Breast epithelium (tissue), 3 donors: ENCODE measurements at regions not wholly inside any gene's neighbourhood (a gene's known extent, or its start where the extent isn't known, plus 50 kb on each side); places are given as distances from the start of the nearest gene placed in this dataset.

ENCODE experiments used
- POLR2AphosphoS5 ChIP-seq, 3 donors: sonication (generic); formaldehyde crosslinking; IDR thresholded peaks; one replicate each; pipeline ENCODE4 v1.6.1; 2017; ENCODE audit warnings: antibody characterized with exemption in 3 of 3
- TF ChIP-seq, protein P1 (sequence below), 3 donors: fragments of 450-650 bp; IDR thresholded peaks; one replicate each; pipeline ENCODE4 v1.5.1; 2016 to 2017; ENCODE audit warnings: antibody characterized with exemption in 3 of 3, mild to moderate bottlenecking in 3 of 3, moderate library complexity in 3 of 3

- TF ChIP-seq, protein P1, sequence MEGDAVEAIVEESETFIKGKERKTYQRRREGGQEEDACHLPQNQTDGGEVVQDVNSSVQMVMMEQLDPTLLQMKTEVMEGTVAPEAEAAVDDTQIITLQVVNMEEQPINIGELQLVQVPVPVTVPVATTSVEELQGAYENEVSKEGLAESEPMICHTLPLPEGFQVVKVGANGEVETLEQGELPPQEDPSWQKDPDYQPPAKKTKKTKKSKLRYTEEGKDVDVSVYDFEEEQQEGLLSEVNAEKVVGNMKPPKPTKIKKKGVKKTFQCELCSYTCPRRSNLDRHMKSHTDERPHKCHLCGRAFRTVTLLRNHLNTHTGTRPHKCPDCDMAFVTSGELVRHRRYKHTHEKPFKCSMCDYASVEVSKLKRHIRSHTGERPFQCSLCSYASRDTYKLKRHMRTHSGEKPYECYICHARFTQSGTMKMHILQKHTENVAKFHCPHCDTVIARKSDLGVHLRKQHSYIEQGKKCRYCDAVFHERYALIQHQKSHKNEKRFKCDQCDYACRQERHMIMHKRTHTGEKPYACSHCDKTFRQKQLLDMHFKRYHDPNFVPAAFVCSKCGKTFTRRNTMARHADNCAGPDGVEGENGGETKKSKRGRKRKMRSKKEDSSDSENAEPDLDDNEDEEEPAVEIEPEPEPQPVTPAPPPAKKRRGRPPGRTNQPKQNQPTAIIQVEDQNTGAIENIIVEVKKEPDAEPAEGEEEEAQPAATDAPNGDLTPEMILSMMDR (IDR thresholded peaks at IDR 0.05) = no peak
- no peak for TF ChIP-seq POLR2AphosphoS5 (IDR thresholded peaks at IDR 0.05)
Measured at GRCh38 chr2:139170406-139170805, 390.2 kb upstream of the NXPH2 start.
